Adrenal gland (tissue), 9 donors: ENCODE measurements at regions not wholly inside any gene's neighbourhood (a gene's known extent, or its start where the extent isn't known, plus 50 kb on each side); places are given as distances from the start of the nearest gene placed in this dataset.

ENCODE experiments used
- DNase-seq, 7 donors: peaks; one replicate each; pipeline ENCODE4 v3.0.0-alpha.2; 2019 to 2020
- H3K27ac ChIP-seq, 5 donors: fragments of 200-600 bp; sonication (generic) in 4 of 5; 1 replicate in 3 of 5; 2 replicates in 2 of 5; pipeline versions ENCODE4 v1.5.1 to v1.8.0; 2016 to 2020; ENCODE audit warnings: mild to moderate bottlenecking in 1 of 5
- H3K27me3 ChIP-seq: fragments of 200-600 bp; 2 replicates; pipeline ENCODE4 v1.8.0; 2021
- H3K36me3 ChIP-seq, 2 donors: fragments of 200-600 bp; replicated peaks in 1 of 2; 1 replicate in 1 of 2; 2 replicates in 1 of 2; pipeline versions ENCODE4 v1.5.1 to v1.8.0; 2018 to 2022
- H3K4me1 ChIP-seq, 2 donors: fragments of 200-600 bp; replicated peaks in 1 of 2; 1 replicate in 1 of 2; 2 replicates in 1 of 2; pipeline versions ENCODE4 v1.5.1 to v1.8.0; 2018 to 2021
- H3K4me3 ChIP-seq, 4 donors: fragments of 200-600 bp; sonication (generic) in 3 of 4; one replicate each; pipeline ENCODE4 v1.5.1; 2016 to 2018
- H3K9me3 ChIP-seq, 3 donors: fragments of 200-600 bp; sonication (generic) in 1 of 3; replicated peaks in 1 of 3; 1 replicate in 2 of 3; 2 replicates in 1 of 3; pipeline versions ENCODE4 v1.5.1 to v1.8.0; 2016 to 2021
- POLR2A ChIP-seq, 2 donors: fragments of 450-650 bp; IDR thresholded peaks; one replicate each; pipeline ENCODE4 v1.6.1; 2017; ENCODE audit warnings: antibody characterized with exemption in 2 of 2, mild to moderate bottlenecking in 2 of 2, moderate library complexity in 1 of 2
- WGBS, 4 donors: extraction: QIAGEN DNeasy Blood & Tissue Kit in 2 of 4; methylation state at CpG; one replicate each; pipeline versions ENCODE4 v1.1.5 to v1.1.7; 2013 to 2017; 5-methylcytosine and 5-hydroxymethylcytosine counted together
- intact Hi-C, 2 donors: fragments of 100-400 bp; cut with DNase I; formaldehyde crosslinking; loops; one replicate each; pipeline versions ENCODE4 v1.14.1 to v1.15.0; 2022 to 2023
- TF ChIP-seq, protein P1 (sequence below), 6 experiments: fragments of 450-650 bp in 4 of 6; fragments of 200-600 bp in 2 of 6; sonication (generic) in 1 of 6; IDR thresholded peaks; 1 replicate in 5 of 6; 2 replicates in 1 of 6; pipeline versions ENCODE4 v1.5.1 to v1.8.0; 2016 to 2021; ENCODE audit warnings: antibody characterized with exemption in 6 of 6, mild to moderate bottlenecking in 2 of 6, moderate library complexity in 1 of 6
- donor health status: healthy with polysubstance abuse.
- donor health status: Bipolar disorder and iron deficiency.
- donor health status: DM: yes; HTN: yes; CAD: no.
- donor health status: DM: no; HTN: no; CAD: no.
- donor health status: DM: no; HTN: no; CAD: no.

DNA sequence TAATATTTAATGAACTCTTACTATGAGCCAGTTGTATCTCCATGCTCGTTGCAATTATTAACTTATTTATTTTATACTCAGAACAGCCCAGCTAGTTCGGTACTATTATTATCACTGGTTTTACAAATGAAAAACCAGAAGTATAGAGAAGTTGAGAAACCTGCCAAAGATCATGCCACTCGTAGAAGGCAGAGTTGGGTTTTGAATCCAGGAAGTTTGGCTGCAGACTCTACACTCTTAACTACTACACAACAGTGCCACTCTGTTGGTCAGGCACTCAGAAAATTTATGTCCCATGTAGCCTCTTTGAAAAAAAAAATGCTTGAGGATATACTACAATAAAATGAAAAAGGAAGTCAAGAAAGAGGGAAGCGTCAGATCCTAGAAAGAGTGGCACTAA is 71.5 kb upstream of the ARID2 start:
- Histone ChIP-seq H3K4me3 (no peak overlapping the region), H3K27me3 (no peaks in the 10 kb centered on the region), H3K27ac (no peak overlapping the region), H3K9me3 (no peaks in the 10 kb centered on the region), H3K36me3 (no peaks in the 10 kb centered on the region), H3K4me1 (no peaks in the 10 kb centered on the region)
- TF ChIP-seq, protein P1, sequence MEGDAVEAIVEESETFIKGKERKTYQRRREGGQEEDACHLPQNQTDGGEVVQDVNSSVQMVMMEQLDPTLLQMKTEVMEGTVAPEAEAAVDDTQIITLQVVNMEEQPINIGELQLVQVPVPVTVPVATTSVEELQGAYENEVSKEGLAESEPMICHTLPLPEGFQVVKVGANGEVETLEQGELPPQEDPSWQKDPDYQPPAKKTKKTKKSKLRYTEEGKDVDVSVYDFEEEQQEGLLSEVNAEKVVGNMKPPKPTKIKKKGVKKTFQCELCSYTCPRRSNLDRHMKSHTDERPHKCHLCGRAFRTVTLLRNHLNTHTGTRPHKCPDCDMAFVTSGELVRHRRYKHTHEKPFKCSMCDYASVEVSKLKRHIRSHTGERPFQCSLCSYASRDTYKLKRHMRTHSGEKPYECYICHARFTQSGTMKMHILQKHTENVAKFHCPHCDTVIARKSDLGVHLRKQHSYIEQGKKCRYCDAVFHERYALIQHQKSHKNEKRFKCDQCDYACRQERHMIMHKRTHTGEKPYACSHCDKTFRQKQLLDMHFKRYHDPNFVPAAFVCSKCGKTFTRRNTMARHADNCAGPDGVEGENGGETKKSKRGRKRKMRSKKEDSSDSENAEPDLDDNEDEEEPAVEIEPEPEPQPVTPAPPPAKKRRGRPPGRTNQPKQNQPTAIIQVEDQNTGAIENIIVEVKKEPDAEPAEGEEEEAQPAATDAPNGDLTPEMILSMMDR (IDR thresholded peaks at IDR 0.05): no peak
- no peak for TF ChIP-seq POLR2A (IDR thresholded peaks at IDR 0.05)
- 67 to 78% (median 76%) methylated on average over 4 of the region's 4 CpGs for WGBS, 4 donors
- intact Hi-C loops: no loop called here
- no peak for DNase-seq

DNA sequence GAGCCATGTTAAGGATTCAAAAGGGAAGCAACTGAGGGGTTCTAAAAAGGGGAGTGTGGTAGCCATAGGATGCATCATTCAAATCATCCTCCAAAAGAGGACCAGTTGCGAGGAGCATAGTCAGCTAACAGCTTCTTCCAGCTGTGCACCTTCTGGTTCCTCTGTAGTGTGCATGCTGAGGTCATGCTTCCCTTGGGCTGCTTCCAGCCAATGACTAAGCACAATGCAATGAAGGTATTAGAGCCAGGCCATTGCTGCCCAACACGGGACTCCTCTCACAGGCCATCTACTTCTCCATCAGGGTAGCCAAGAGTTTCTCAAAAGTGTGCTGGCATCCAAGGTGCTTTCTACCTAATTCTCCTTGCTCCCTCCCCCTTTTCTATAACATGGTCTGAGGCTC is 69.2 kb upstream of the ARID2 start:
- WGBS, 4 donors: 38 to 50% (median 43%) methylated on average over 2 of the region's 2 CpGs
- Histone ChIP-seq H3K4me3 (no peak overlapping the region), H3K9me3 (no peaks in the 10 kb centered on the region), H3K27me3 (no peaks in the 10 kb centered on the region), H3K36me3 (no peaks in the 10 kb centered on the region), H3K4me1 (no peaks in the 10 kb centered on the region), H3K27ac (no peak overlapping the region)
- TF ChIP-seq POLR2A (IDR thresholded peaks at IDR 0.05): no peak
- TF ChIP-seq, protein P1 (IDR thresholded peaks at IDR 0.05): no peak
- peak in 4 of 7 donors; percentile 12 to 50 (median 22) for DNase-seq
- intact Hi-C loops: no loop called here

DNA sequence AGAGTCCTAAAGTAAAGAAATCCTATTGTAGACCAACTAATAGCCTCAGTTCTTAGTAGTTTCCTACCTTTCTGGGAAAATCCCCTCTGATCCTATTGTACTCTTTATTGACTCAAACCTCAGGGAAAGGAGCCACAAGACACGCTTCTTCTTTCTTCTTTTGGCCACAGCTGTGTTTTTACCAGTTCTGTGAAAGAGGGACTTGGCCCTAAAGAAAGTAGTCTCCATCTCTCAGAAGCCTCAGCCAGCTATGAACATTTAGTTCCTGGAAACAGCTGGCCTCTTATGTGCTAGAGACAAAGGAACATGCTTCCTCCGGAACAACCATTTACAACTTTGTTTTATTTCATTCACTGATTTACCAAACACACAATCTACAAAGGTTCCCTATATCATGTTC is 66.1 kb upstream of the ARID2 start:
- Histone ChIP-seq H3K4me1 (no peaks in the 10 kb centered on the region), H3K36me3 (no peaks in the 10 kb centered on the region), H3K27ac (no peak overlapping the region), H3K27me3 (no peaks in the 10 kb centered on the region), H3K4me3 (no peak overlapping the region), H3K9me3 (no peaks in the 10 kb centered on the region)
- no peak for TF ChIP-seq POLR2A (IDR thresholded peaks at IDR 0.05)
- TF ChIP-seq, protein P1 (IDR thresholded peaks at IDR 0.05): no peak
- 71 to 77% (median 74%) methylated on average over 2 of the region's 2 CpGs for WGBS, 4 donors
- intact Hi-C loops: no loop called here
- no peak for DNase-seq

DNA sequence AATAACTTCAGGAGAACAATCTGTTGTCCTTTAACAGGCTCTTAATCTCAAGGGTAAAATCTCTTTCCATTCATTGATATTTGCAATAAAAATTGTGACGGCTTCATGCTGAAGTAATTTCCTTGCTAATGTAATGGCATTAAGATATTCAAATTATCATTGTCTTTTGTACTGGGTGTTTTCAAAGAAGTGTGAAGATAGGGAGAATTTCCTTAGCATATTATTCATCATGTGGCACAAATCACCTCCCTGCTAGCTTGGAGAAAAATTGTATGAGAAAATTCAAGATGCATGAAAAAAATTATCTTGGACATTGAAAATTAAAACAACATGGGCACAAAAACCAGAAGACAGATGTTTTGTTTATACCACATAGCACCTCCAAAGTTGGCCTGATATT is 63.6 kb upstream of the ARID2 start:
- no peak for DNase-seq
- no peak overlapping the region for H3K4me3 ChIP-seq
- whole genome bisulfite sequencing, 4 donors: 70 to 76% (median 73%) methylated on average over 1 of the region's 1 CpG
- no peaks in the 10 kb centered on the region for H3K4me1 ChIP-seq
- intact Hi-C loops: no loop called here
- no peaks in the 10 kb centered on the region for H3K9me3 ChIP-seq
- no peaks in the 10 kb centered on the region for H3K36me3 ChIP-seq
- H3K27me3 ChIP-seq: no peaks in the 10 kb centered on the region
- TF ChIP-seq POLR2A (IDR thresholded peaks at IDR 0.05): no peak
- TF ChIP-seq, protein P1 (IDR thresholded peaks at IDR 0.05): no peak
- no peak overlapping the region for H3K27ac ChIP-seq
